Activated naive CD8-positive, alpha-beta T cell treated with anti-CD3 and anti-CD28 coated beads, Interleukin-2, amount 10 ng/mL, durations not matched to agents 7 days and 5 days (primary cell): ENCODE measurements at regions not wholly inside any gene's neighbourhood (a gene's known extent, or its start where the extent isn't known, plus 50 kb on each side); places are given as distances from the start of the nearest gene placed in this dataset.

ENCODE experiments used
- ATAC-seq: fragments of 150-1000 bp; cut with Tn5 transposase; one replicate; pipeline ENCODE4 v1.10.0; 2021; ENCODE audit warnings: low read depth, moderate library complexity
- POLR2A ChIA-PET: fragments of 350-600 bp; sonication (Branson Sonifier 250); formaldehyde crosslinking; loops from one replicate; lab custom pipeline; 2021; ENCODE audit warnings: antibody characterized with exemption; lab: Charles Lee
- DNase-seq: peaks from one replicate; pipeline ENCODE4 v3.0.0; 2021
- H3K27ac Mint-ChIP-seq: one replicate; pipeline ENCODE4 v1.8.0; 2022; ENCODE audit warnings: mild to moderate bottlenecking, mixed read lengths
- H3K27me3 Mint-ChIP-seq: one replicate; pipeline ENCODE4 v1.8.0; 2022; ENCODE audit warnings: mild to moderate bottlenecking, moderate library complexity, mixed read lengths
- H3K36me3 Mint-ChIP-seq: one replicate; pipeline ENCODE4 v1.8.0; 2021; ENCODE audit warnings: mild to moderate bottlenecking, mixed read lengths
- H3K4me1 Mint-ChIP-seq: one replicate; pipeline ENCODE4 v1.8.0; 2021; ENCODE audit warnings: mixed read lengths
- H3K4me3 Mint-ChIP-seq: one replicate; pipeline ENCODE4 v1.8.0; 2022; ENCODE audit warnings: mild to moderate bottlenecking, moderate library complexity, mixed read lengths
- H3K9me3 Mint-ChIP-seq: one replicate; pipeline ENCODE4 v1.8.0; 2021; ENCODE audit warnings: mixed read lengths

- DNase-seq (no peak), ATAC-seq (no peak)
- no peak overlapping the region for H3K4me3 Mint-ChIP-seq
- H3K27me3 Mint-ChIP-seq: no peaks in the 10 kb centered on the region
- peaks cover 2% of the 10 kb centered on the region for H3K9me3 Mint-ChIP-seq
- H3K4me1 Mint-ChIP-seq: no peaks in the 10 kb centered on the region
- no peaks in the 10 kb centered on the region for H3K36me3 Mint-ChIP-seq
- no peak overlapping the region for H3K27ac Mint-ChIP-seq
- POLR2A ChIA-PET: no interaction called here
These were observed 204.2 kb downstream of the DIPK2A start for GRCh38 chr3:144175644-144176425.

GRCh38 chr3:144177649-144178048, 206.0 kb downstream of the DIPK2A start:
- Mint-ChIP-seq H3K27me3 (no peaks in the 10 kb centered on the region), H3K9me3 (peaks cover 2% of the 10 kb centered on the region), H3K4me1 (no peaks in the 10 kb centered on the region), H3K36me3 (no peaks in the 10 kb centered on the region), H3K27ac (no peak overlapping the region), H3K4me3 (no peak overlapping the region)
- no peak for ATAC-seq
- no peak for DNase-seq
- POLR2A ChIA-PET: no interaction called here

- no peak for ATAC-seq
- no peaks in the 10 kb centered on the region for H3K36me3 Mint-ChIP-seq
- H3K4me3 Mint-ChIP-seq: no peak overlapping the region
- POLR2A ChIA-PET: no interaction called here
- H3K9me3 Mint-ChIP-seq: peaks cover 2% of the 10 kb centered on the region
- no peaks in the 10 kb centered on the region for H3K4me1 Mint-ChIP-seq
- no peak for DNase-seq
- no peaks in the 10 kb centered on the region for H3K27me3 Mint-ChIP-seq
- H3K27ac Mint-ChIP-seq: no peak overlapping the region
These were observed 207.0 kb downstream of the DIPK2A start for GRCh38 chr3:144178607-144179006.

GRCh38 chr3:144181062-144181461, 209.4 kb downstream of the DIPK2A start:
- H3K36me3 Mint-ChIP-seq: no peaks in the 10 kb centered on the region
- H3K27ac Mint-ChIP-seq: no peak overlapping the region
- ATAC-seq (no peak), DNase-seq (no peak)
- peaks cover 7% of the 10 kb centered on the region for H3K9me3 Mint-ChIP-seq
- no peak overlapping the region for H3K4me3 Mint-ChIP-seq
- H3K27me3 Mint-ChIP-seq: no peaks in the 10 kb centered on the region
- no peaks in the 10 kb centered on the region for H3K4me1 Mint-ChIP-seq
- POLR2A ChIA-PET: no interaction called here

- ATAC-seq (no peak), DNase-seq (no peak)
- Mint-ChIP-seq H3K36me3 (no peaks in the 10 kb centered on the region), H3K27me3 (no peaks in the 10 kb centered on the region), H3K9me3 (peaks cover 7% of the 10 kb centered on the region), H3K27ac (no peak overlapping the region), H3K4me1 (peaks cover under 1% of the 10 kb centered on the region), H3K4me3 (no peak overlapping the region)
- POLR2A ChIA-PET: no interaction called here
These were observed 210.9 kb downstream of the DIPK2A start for GRCh38 chr3:144182501-144182900.

- Mint-ChIP-seq H3K27ac (no peak overlapping the region), H3K27me3 (no peaks in the 10 kb centered on the region), H3K4me1 (peaks cover 9% of the 10 kb centered on the region), H3K4me3 (no peak overlapping the region), H3K9me3 (peaks cover 7% of the 10 kb centered on the region), H3K36me3 (no peaks in the 10 kb centered on the region)
- ATAC-seq (no peak), DNase-seq (no peak)
- POLR2A ChIA-PET: no interaction called here
These were observed 213.7 kb downstream of the DIPK2A start for GRCh38 chr3:144185276-144185675.

GRCh38 chr3:144187531-144188210, 216.0 kb downstream of the DIPK2A start:
- DNase-seq (no peak), ATAC-seq (peak; percentile 50)
- H3K4me3 Mint-ChIP-seq: no peak overlapping the region
- no peak overlapping the region for H3K27ac Mint-ChIP-seq
- H3K27me3 Mint-ChIP-seq: no peaks in the 10 kb centered on the region
- no peaks in the 10 kb centered on the region for H3K36me3 Mint-ChIP-seq
- POLR2A ChIA-PET: no interaction called here
- H3K9me3 Mint-ChIP-seq: peaks cover 7% of the 10 kb centered on the region
- peaks cover 9% of the 10 kb centered on the region for H3K4me1 Mint-ChIP-seq

GRCh38 chr3:144189044-144189443, 217.4 kb downstream of the DIPK2A start:
- Mint-ChIP-seq H3K9me3 (peaks cover 7% of the 10 kb centered on the region), H3K4me1 (peaks cover 9% of the 10 kb centered on the region), H3K27ac (no peak overlapping the region), H3K36me3 (no peaks in the 10 kb centered on the region), H3K27me3 (no peaks in the 10 kb centered on the region), H3K4me3 (no peak overlapping the region)
- POLR2A ChIA-PET: no interaction called here
- ATAC-seq (no peak), DNase-seq (no peak)

- POLR2A ChIA-PET: no interaction called here
- H3K27me3 Mint-ChIP-seq: peaks cover 3% of the 10 kb centered on the region
- ATAC-seq (no peak), DNase-seq (no peak)
- H3K27ac Mint-ChIP-seq: no peak overlapping the region
- no peaks in the 10 kb centered on the region for H3K36me3 Mint-ChIP-seq
- H3K4me3 Mint-ChIP-seq: no peak overlapping the region
- peaks cover 3% of the 10 kb centered on the region for H3K9me3 Mint-ChIP-seq
- H3K4me1 Mint-ChIP-seq: no peaks in the 10 kb centered on the region
These were observed 225.5 kb downstream of the DIPK2A start for GRCh38 chr3:144197116-144197515.

GRCh38 chr3:144197582-144197981, 226.0 kb downstream of the DIPK2A start:
- H3K27ac Mint-ChIP-seq: no peak overlapping the region
- H3K27me3 Mint-ChIP-seq: peaks cover 3% of the 10 kb centered on the region
- DNase-seq (no peak), ATAC-seq (no peak)
- H3K4me3 Mint-ChIP-seq: no peak overlapping the region
- no peaks in the 10 kb centered on the region for H3K36me3 Mint-ChIP-seq
- peaks cover 3% of the 10 kb centered on the region for H3K9me3 Mint-ChIP-seq
- H3K4me1 Mint-ChIP-seq: no peaks in the 10 kb centered on the region
- POLR2A ChIA-PET: no interaction called here

GRCh38 chr3:144200004-144200403, 228.4 kb downstream of the DIPK2A start:
- Mint-ChIP-seq H3K4me1 (no peaks in the 10 kb centered on the region), H3K27me3 (peaks cover 3% of the 10 kb centered on the region), H3K27ac (no peak overlapping the region), H3K9me3 (peaks cover 3% of the 10 kb centered on the region), H3K36me3 (no peaks in the 10 kb centered on the region), H3K4me3 (no peak overlapping the region)
- no peak for ATAC-seq
- no peak for DNase-seq
- POLR2A ChIA-PET: no interaction called here

- no peak for DNase-seq
- H3K9me3 Mint-ChIP-seq: peaks cover 3% of the 10 kb centered on the region
- no peak for ATAC-seq
- no peaks in the 10 kb centered on the region for H3K4me1 Mint-ChIP-seq
- no peaks in the 10 kb centered on the region for H3K36me3 Mint-ChIP-seq
- no peak overlapping the region for H3K4me3 Mint-ChIP-seq
- POLR2A ChIA-PET: no interaction called here
- H3K27me3 Mint-ChIP-seq: peaks cover 3% of the 10 kb centered on the region
- H3K27ac Mint-ChIP-seq: no peak overlapping the region
These were observed 228.8 kb downstream of the DIPK2A start for GRCh38 chr3:144200466-144200865.

- H3K9me3 Mint-ChIP-seq: no peaks in the 10 kb centered on the region
- no peaks in the 10 kb centered on the region for H3K4me1 Mint-ChIP-seq
- POLR2A ChIA-PET: no interaction called here
- no peak for ATAC-seq
- H3K27ac Mint-ChIP-seq: no peak overlapping the region
- no peaks in the 10 kb centered on the region for H3K36me3 Mint-ChIP-seq
- H3K27me3 Mint-ChIP-seq: peaks cover 5% of the 10 kb centered on the region
- DNase-seq: no peak
- no peak overlapping the region for H3K4me3 Mint-ChIP-seq
These were observed 250.1 kb downstream of the DIPK2A start for GRCh38 chr3:144221761-144222160.

GRCh38 chr3:144229330-144229729, 257.7 kb downstream of the DIPK2A start:
- no peak overlapping the region for H3K27ac Mint-ChIP-seq
- DNase-seq (no peak), ATAC-seq (no peak)
- H3K4me1 Mint-ChIP-seq: no peaks in the 10 kb centered on the region
- POLR2A ChIA-PET: no interaction called here
- H3K36me3 Mint-ChIP-seq: no peaks in the 10 kb centered on the region
- H3K27me3 Mint-ChIP-seq: peaks cover 3% of the 10 kb centered on the region
- H3K4me3 Mint-ChIP-seq: no peak overlapping the region
- H3K9me3 Mint-ChIP-seq: no peaks in the 10 kb centered on the region
